Smooth muscle cell (in vitro differentiated cells): ENCODE measurements at regions not wholly inside any gene's neighbourhood (a gene's known extent, or its start where the extent isn't known, plus 50 kb on each side); places are given as distances from the start of the nearest gene placed in this dataset.

Experiments
- DNase-seq: peaks from one replicate; lab custom pipeline; 2025; ENCODE audit not compliant: unreplicated experiment; lab: John Stamatoyannopoulos, UW
- H2AFZ ChIP-seq: fragments of 200-600 bp; sonication (generic); 2 replicates; pipeline ENCODE4 v1.6.0; 2016; ENCODE audit warnings: antibody characterized with exemption, low read depth, mild to moderate bottlenecking
- H3F3A ChIP-seq: fragments of 200-600 bp; sonication (generic); 2 replicates; pipeline ENCODE4 v1.6.0; 2017; ENCODE audit warnings: antibody characterized with exemption, low read depth
- H3K27ac ChIP-seq: fragments of 200-600 bp; sonication (generic); 2 replicates; pipeline ENCODE4 v1.5.1; 2016; ENCODE audit warnings: low read depth, mild to moderate bottlenecking
- H3K27me3 ChIP-seq: fragments of 200-600 bp; sonication (generic); 2 replicates; pipeline ENCODE4 v1.6.1; 2016; ENCODE audit warnings: low read depth, mild to moderate bottlenecking
- H3K36me3 ChIP-seq: fragments of 200-600 bp; sonication (generic); 2 replicates; pipeline ENCODE4 v1.5.1; 2016; ENCODE audit warnings: low read depth
- H3K4me1 ChIP-seq: fragments of 200-600 bp; sonication (generic); 2 replicates; pipeline ENCODE4 v1.5.1; 2016; ENCODE audit warnings: low read depth
- H3K4me2 ChIP-seq: fragments of 200-600 bp; sonication (generic); 2 replicates; pipeline ENCODE4 v1.6.0; 2016; ENCODE audit warnings: mild to moderate bottlenecking
- H3K4me3 ChIP-seq: fragments of 200-600 bp; sonication (generic); 2 replicates; pipeline ENCODE4 v1.5.1; 2016; ENCODE audit warnings: mild to moderate bottlenecking
- H3K79me2 ChIP-seq: fragments of 200-600 bp; sonication (generic); 2 replicates; pipeline ENCODE4 v1.6.0; 2016; ENCODE audit warnings: low read depth, mild to moderate bottlenecking
- H3K9ac ChIP-seq: fragments of 200-600 bp; sonication (generic); 2 replicates; pipeline ENCODE4 v1.6.0; 2016; ENCODE audit warnings: low read depth
- H3K9me3 ChIP-seq: fragments of 200-600 bp; sonication (generic); replicated peaks from 2 replicates; pipeline ENCODE4 v1.5.1; 2016; ENCODE audit warnings: low read depth
- H4K20me1 ChIP-seq: fragments of 200-600 bp; sonication (generic); 2 replicates; pipeline ENCODE4 v1.6.0; 2016; ENCODE audit warnings: low read depth
- WGBS: methylation state at CpG from one replicate; pipeline ENCODE4 v1.1.7; 2016; ENCODE audit warnings: low lambda C conversion rate; 5-methylcytosine and 5-hydroxymethylcytosine counted together
- TF ChIP-seq, protein P1 (sequence below): fragments of 200-600 bp; sonication (generic); IDR thresholded peaks from 2 replicates; pipeline ENCODE4 v1.5.1; 2017; ENCODE audit warnings: borderline replicate concordance, mild to moderate bottlenecking, antibody characterized with exemption; ENCODE audit not compliant: insufficient read depth, poor library complexity, severe bottlenecking

DNA sequence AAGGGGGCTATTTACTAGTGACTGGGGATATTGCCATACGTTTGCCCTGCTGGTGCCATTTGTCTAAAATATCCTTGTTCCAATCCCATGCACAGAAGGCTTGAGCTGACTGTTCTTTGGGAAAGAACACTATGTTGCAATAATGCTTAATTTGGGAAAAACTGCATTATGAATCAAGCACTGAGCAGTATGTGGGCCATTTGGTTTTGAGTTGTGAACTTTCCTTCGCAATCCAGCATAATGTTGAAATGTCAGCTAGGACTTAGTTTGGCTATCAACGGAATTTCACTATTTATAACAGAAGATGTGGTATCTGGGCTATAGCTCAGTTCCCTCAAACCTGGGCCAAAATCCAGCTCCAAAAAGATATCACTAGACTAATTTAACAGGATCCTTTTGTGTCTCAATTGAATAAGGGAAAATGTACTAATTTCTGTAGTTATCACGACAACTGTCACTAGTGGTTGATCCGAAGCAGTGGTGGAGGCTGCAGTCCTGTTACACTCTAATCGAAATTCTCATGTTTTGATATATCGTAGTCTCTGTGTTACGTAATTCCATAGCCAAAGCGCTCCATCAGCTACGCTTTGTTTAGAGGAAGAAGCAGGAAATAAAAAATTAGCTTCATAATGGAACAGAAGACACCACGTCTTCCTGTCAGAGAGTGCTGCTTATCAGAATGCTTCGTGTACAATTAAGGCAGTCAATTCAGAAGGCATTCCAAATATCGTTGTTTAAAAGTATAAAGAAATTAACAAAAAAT, 686.8 kb upstream of the SALL3 start:
- H3K27ac ChIP-seq, result no peak overlapping the region
- no peaks in the 10 kb centered on the region for H3K36me3 ChIP-seq
- 85% methylated on average over 13 of the region's 13 CpGs for WGBS
- no peaks in the 10 kb centered on the region for H3F3A ChIP-seq
- H2AFZ ChIP-seq, result no peak overlapping the region
- H3K9me3 ChIP-seq, result no peaks in the 10 kb centered on the region
- H3K9ac ChIP-seq, result no peak overlapping the region
- peak overlapping the region; percentile 80 for H3K4me2 ChIP-seq
- DNase-seq, result no peak
- TF ChIP-seq, protein P1, sequence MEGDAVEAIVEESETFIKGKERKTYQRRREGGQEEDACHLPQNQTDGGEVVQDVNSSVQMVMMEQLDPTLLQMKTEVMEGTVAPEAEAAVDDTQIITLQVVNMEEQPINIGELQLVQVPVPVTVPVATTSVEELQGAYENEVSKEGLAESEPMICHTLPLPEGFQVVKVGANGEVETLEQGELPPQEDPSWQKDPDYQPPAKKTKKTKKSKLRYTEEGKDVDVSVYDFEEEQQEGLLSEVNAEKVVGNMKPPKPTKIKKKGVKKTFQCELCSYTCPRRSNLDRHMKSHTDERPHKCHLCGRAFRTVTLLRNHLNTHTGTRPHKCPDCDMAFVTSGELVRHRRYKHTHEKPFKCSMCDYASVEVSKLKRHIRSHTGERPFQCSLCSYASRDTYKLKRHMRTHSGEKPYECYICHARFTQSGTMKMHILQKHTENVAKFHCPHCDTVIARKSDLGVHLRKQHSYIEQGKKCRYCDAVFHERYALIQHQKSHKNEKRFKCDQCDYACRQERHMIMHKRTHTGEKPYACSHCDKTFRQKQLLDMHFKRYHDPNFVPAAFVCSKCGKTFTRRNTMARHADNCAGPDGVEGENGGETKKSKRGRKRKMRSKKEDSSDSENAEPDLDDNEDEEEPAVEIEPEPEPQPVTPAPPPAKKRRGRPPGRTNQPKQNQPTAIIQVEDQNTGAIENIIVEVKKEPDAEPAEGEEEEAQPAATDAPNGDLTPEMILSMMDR, result no peak
- H3K79me2 ChIP-seq, result no peaks in the 10 kb centered on the region
- no peaks in the 10 kb centered on the region for H3K27me3 ChIP-seq
- no peak overlapping the region for H3K4me3 ChIP-seq
- peaks cover 6% of the 10 kb centered on the region for H3K4me1 ChIP-seq
- no peaks in the 10 kb centered on the region for H4K20me1 ChIP-seq

DNA sequence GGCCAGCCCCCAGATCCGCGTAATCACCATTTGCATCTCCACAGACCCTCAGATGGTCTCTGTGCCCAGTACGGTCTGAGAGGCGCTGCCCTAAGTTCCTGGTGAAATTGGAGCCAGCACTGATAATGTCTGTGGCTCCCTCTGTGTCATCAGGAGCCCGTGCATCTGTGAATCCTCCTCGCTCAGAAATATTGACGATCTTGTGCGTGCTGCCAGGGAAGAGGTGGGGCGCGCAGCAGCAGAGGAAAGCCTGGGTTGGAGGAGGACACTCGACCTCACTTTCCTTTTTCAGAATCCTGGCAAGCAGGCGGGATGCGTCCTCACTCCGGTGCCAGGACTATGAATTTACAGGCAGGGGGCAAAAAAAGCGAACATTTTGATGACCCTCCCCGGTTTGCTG, 686.1 kb upstream of the SALL3 start:
- peaks cover 6% of the 10 kb centered on the region for H3K4me1 ChIP-seq
- H2AFZ ChIP-seq, result no peak overlapping the region
- H3F3A ChIP-seq, result no peaks in the 10 kb centered on the region
- 29% methylated on average over 16 of the region's 16 CpGs for WGBS
- no peaks in the 10 kb centered on the region for H3K27me3 ChIP-seq
- H3K9me3 ChIP-seq, result no peaks in the 10 kb centered on the region
- H3K4me3 ChIP-seq, result peak overlapping the region; percentile 28
- H3K9ac ChIP-seq, result no peak overlapping the region
- no peaks in the 10 kb centered on the region for H3K79me2 ChIP-seq
- no peaks in the 10 kb centered on the region for H4K20me1 ChIP-seq
- H3K36me3 ChIP-seq, result no peaks in the 10 kb centered on the region
- DNase-seq, result no peak
- TF ChIP-seq, protein P1, result no peak
- no peak overlapping the region for H3K27ac ChIP-seq
- peak overlapping the region; percentile 80 for H3K4me2 ChIP-seq

DNA sequence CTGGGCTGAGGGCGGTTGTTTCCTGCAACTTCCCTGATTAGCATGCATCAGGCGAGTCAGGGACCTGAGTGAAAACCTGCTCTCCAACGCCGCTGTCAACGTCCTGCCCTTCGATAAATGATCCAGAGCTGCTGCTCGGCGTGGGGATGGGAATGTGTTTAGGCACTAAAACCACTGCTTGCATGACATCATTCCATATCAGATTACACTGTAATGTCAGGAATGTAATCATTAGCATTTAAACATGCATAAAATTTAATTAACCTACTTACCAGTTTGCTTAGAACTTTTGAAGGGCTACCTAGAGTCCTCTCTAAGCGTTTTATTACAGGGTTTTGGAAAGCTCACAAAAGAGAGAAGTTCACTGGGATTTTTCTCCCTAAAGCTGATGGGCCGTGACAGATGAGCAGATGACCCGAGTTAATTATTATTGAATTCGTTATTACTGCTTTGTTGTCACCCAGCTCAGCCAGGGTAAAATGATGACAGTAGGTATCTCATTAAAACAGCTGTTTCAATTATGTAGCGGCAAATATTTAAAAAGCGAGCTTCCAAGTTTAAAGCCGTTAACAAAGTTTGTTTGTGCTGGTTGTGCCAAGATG, 685.6 kb upstream of the SALL3 start:
- 40% methylated on average over 15 of the region's 15 CpGs for WGBS
- no peaks in the 10 kb centered on the region for H3K79me2 ChIP-seq
- no peaks in the 10 kb centered on the region for H3K9me3 ChIP-seq
- no peak overlapping the region for H3K27ac ChIP-seq
- H3K4me3 ChIP-seq, result peak overlapping the region; percentile 28
- H3K27me3 ChIP-seq, result no peaks in the 10 kb centered on the region
- H2AFZ ChIP-seq, result no peak overlapping the region
- DNase-seq, result no peak
- peak overlapping the region; percentile 80 for H3K4me2 ChIP-seq
- no peaks in the 10 kb centered on the region for H3K36me3 ChIP-seq
- peaks cover 6% of the 10 kb centered on the region for H3K4me1 ChIP-seq
- H4K20me1 ChIP-seq, result no peaks in the 10 kb centered on the region
- H3K9ac ChIP-seq, result no peak overlapping the region
- H3F3A ChIP-seq, result no peaks in the 10 kb centered on the region
- TF ChIP-seq, protein P1, result no peak

DNA sequence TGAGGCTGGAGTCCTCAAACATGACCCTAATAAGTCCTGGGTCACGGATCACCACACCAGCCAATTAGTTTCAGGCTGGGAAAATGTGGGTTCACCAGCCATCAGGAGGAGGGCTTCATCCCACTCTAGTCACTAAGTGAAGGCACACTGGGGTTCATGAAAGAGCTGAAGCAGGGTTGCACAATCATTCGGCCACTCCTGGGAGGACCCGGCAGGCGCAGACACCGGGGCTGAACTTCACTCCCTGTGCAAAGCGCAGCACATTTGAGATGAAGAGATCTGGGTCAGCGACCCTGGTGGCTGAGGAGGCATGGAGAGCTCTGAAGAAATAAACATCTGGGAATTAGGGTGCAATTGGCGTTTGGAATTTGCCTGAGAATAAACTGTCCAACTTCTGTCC, 684.4 kb upstream of the SALL3 start:
- Histone ChIP-seq H3K27me3 (no peaks in the 10 kb centered on the region), H2AFZ (no peak overlapping the region), H3K4me1 (peaks cover 6% of the 10 kb centered on the region), H3K9ac (no peak overlapping the region), H4K20me1 (no peaks in the 10 kb centered on the region), H3K9me3 (no peaks in the 10 kb centered on the region), H3K36me3 (no peaks in the 10 kb centered on the region), H3K4me3 (no peak overlapping the region), H3F3A (no peaks in the 10 kb centered on the region), H3K79me2 (no peaks in the 10 kb centered on the region), H3K27ac (no peak overlapping the region), H3K4me2 (no peak overlapping the region)
- TF ChIP-seq, protein P1, result no peak
- WGBS, result 93% methylated on average over 8 of the region's 8 CpGs
- no peak for DNase-seq
